A549 (cell line): ENCODE measurements at regions not wholly inside any gene's neighbourhood (a gene's known extent, or its start where the extent isn't known, plus 50 kb on each side); places are given as distances from the start of the nearest gene placed in this dataset.

Experiments
- ATAC-seq, 2 experiments: fragments of 200-7000 bp in 1 of 2; fragments of >200 bp in 1 of 2; cut with Nextera tagmentation in 1 of 2; cut with Tn5 transposase in 1 of 2; 3 replicates each; pipeline versions ENCODE4 v1.8.0 to v1.9.1; 2018 to 2020; ENCODE audit warnings: mild to moderate bottlenecking in 1 of 2, moderate library complexity in 1 of 2
- CTCF ChIA-PET: fragments of 300-600 bp; sonication (Branson Sonifier 250); formaldehyde crosslinking; extraction: SDS; loops from one replicate; lab custom pipeline; 2021; ENCODE audit warnings: antibody characterized with exemption, inconsistent platforms; lab: Yijun Ruan, JAX
- POLR2A ChIA-PET: fragments of 350-600 bp; formaldehyde crosslinking; extraction: SDS; loops from one replicate; lab custom pipeline; 2021; ENCODE audit warnings: antibody characterized with exemption, inconsistent platforms; lab: Yijun Ruan, JAX
- DNase-seq, 2 experiments: peaks; one replicate each; pipeline versions ENCODE4 v3.0.0 to v3.0.0-alpha.2; 2011 to 2016; ENCODE audit warnings: low read depth in 1 of 2, low spot score in 1 of 2
- FAIRE-seq: peaks from 2 replicates; lab custom pipeline; 2011; peaks lifted over from hg19 to GRCh38; lab: Jason Lieb, UNC
- H3K27ac ChIP-seq, 2 experiments: fragments of >200 bp; sonication (Bioruptor Twin); formaldehyde crosslinking; 3 replicates each; pipeline ENCODE4 v1.5.1; 2016 to 2017
- H3K4me1 ChIP-seq: fragments of >200 bp; sonication (Bioruptor Twin); formaldehyde crosslinking; 3 replicates; pipeline ENCODE4 v1.6.1; 2016
- H3K4me2 ChIP-seq: fragments of >200 bp; sonication (Bioruptor Twin); formaldehyde crosslinking; 3 replicates; pipeline ENCODE4 v1.6.1; 2016
- H3K4me3 ChIP-seq: fragments of >200 bp; sonication (Bioruptor Twin); formaldehyde crosslinking; 3 replicates; pipeline ENCODE4 v1.5.1; 2016
- H3K9me3 ChIP-seq: fragments of >200 bp; sonication (Bioruptor Twin); formaldehyde crosslinking; 3 replicates; pipeline ENCODE4 v1.6.1; 2016
- CBX8 ChIP-seq: fragments of 200-600 bp; sonication (generic); IDR thresholded peaks from 2 replicates; pipeline ENCODE4 v1.6.1; 2016
- CEBPB ChIP-seq, 2 experiments: fragments of >200 bp in 1 of 2; sonication (Bioruptor Twin) in 1 of 2; formaldehyde crosslinking in 1 of 2; IDR thresholded peaks; 2 replicates each; pipeline ENCODE4 v1.6.1; 2012 to 2016
- CTCF ChIP-seq: fragments of >200 bp; sonication (Bioruptor Twin); formaldehyde crosslinking; IDR thresholded peaks from 3 replicates; pipeline ENCODE4 v1.5.1; 2016
- ESRRA ChIP-seq: fragments of 150-350 bp; IDR thresholded peaks from 2 replicates; pipeline ENCODE4 v1.6.1; 2014; ENCODE audit warnings: mild to moderate bottlenecking, low read length, borderline replicate concordance
- FOXS1 ChIP-seq: fragments of 250-450 bp; sonication (Bioruptor Pico); IDR thresholded peaks from 2 replicates; pipeline ENCODE4 v1.5.0; 2020; ENCODE audit warnings: mild to moderate bottlenecking, moderate library complexity
- HDAC2 ChIP-seq: fragments of 200-600 bp; sonication (generic); IDR thresholded peaks from 2 replicates; pipeline ENCODE4 v1.6.1; 2016
- HES2 ChIP-seq: fragments of >200 bp; sonication (Bioruptor Twin); formaldehyde crosslinking; IDR thresholded peaks from 2 replicates; pipeline ENCODE4 v1.6.1; 2016
- HEYL ChIP-seq: fragments of 250-450 bp; sonication (Bioruptor Pico); IDR thresholded peaks from 2 replicates; pipeline ENCODE4 v1.8.0; 2021; ENCODE audit warnings: mild to moderate bottlenecking, moderate library complexity
- HMGXB4 ChIP-seq: fragments of 250-450 bp; sonication (Bioruptor Pico); IDR thresholded peaks from 2 replicates; pipeline ENCODE4 v1.5.0; 2021; ENCODE audit warnings: mild to moderate bottlenecking, moderate library complexity, borderline replicate concordance
- HOXB13 ChIP-seq: fragments of 250-450 bp; sonication (Bioruptor Pico); IDR thresholded peaks from 2 replicates; pipeline ENCODE4 v1.5.0; 2020; ENCODE audit warnings: low read depth, mild to moderate bottlenecking, moderate library complexity
- JUNB ChIP-seq: fragments of >200 bp; sonication (Bioruptor Twin); formaldehyde crosslinking; IDR thresholded peaks from 2 replicates; pipeline ENCODE4 v1.6.1; 2016
- KDM5A ChIP-seq: fragments of 200-600 bp; sonication (generic); IDR thresholded peaks from 2 replicates; pipeline ENCODE4 v1.6.1; 2016; ENCODE audit warnings: antibody characterized with exemption, mild to moderate bottlenecking
- NPAS2 ChIP-seq: fragments of 250-450 bp; sonication (Bioruptor Pico); IDR thresholded peaks from 2 replicates; pipeline ENCODE4 v1.8.0; 2022; ENCODE audit warnings: mild to moderate bottlenecking, moderate library complexity, borderline replicate concordance
- RAD21 ChIP-seq, 2 experiments: fragments of >200 bp in 1 of 2; sonication (Bioruptor Twin) in 1 of 2; formaldehyde crosslinking in 1 of 2; IDR thresholded peaks in 1 of 2; conservative IDR thresholded peaks in 1 of 2; 2 replicates in 1 of 2; 3 replicates in 1 of 2; pipeline ENCODE4 v1.6.1; 2012 to 2018; ENCODE audit warnings: inconsistent platforms in 1 of 2
- RARB ChIP-seq: fragments of 250-450 bp; sonication (Bioruptor Pico); IDR thresholded peaks from 2 replicates; pipeline ENCODE4 v1.8.0; 2021; ENCODE audit warnings: mild to moderate bottlenecking, moderate library complexity
- RCOR1 ChIP-seq: fragments of 150-350 bp; IDR thresholded peaks from 2 replicates; pipeline ENCODE4 v1.6.1; 2014; ENCODE audit warnings: antibody characterized with exemption, low read length, low read depth
- RFX5 ChIP-seq: fragments of 450-650 bp; IDR thresholded peaks from 2 replicates; pipeline ENCODE4 v1.7.1; 2014; ENCODE audit warnings: antibody characterized with exemption, mild to moderate bottlenecking, moderate library complexity
- SMC3 ChIP-seq: fragments of >200 bp; sonication (Bioruptor Twin); formaldehyde crosslinking; IDR thresholded peaks from 3 replicates; pipeline ENCODE4 v1.6.1; 2018; ENCODE audit warnings: inconsistent platforms
- TP53 ChIP-seq: fragments of 250-450 bp; sonication (Bioruptor Pico); IDR thresholded peaks from 2 replicates; pipeline ENCODE4 v1.5.0; 2021; ENCODE audit warnings: mild to moderate bottlenecking, moderate library complexity
- ZC3H11A ChIP-seq: fragments of 450-650 bp; IDR thresholded peaks from 2 replicates; pipeline ENCODE4 v1.6.1; 2014; ENCODE audit warnings: antibody characterized with exemption, mild to moderate bottlenecking
- WGBS: methylation state at CpG from one replicate; pipeline ENCODE4 v1.1.6; 2017; ENCODE audit errors: missing lambda C conversion rate; 5-methylcytosine and 5-hydroxymethylcytosine counted together

GRCh38 chr9:69976152-69976551, 67.5 kb upstream of the MAMDC2 start:
- Histone ChIP-seq H3K9me3 (no peaks in the 10 kb centered on the region), H3K4me3 (no peak overlapping the region), H3K27ac (peak overlapping the region in 1 of 2 experiments; percentile 63; a peak in 3 of 6 replicates), H3K4me1 (no peaks in the 10 kb centered on the region), H3K4me2 (no peak overlapping the region)
- POLR2A ChIA-PET: no interaction called here
- TF ChIP-seq FOXS1 (CRISPR knock-in tag) (no peak), SMC3 (no peak), HES2 (no peak), CEBPB (IDR thresholded peaks at IDR 0.05) (no peak), RFX5 (no peak)
- FAIRE-seq (no peak), DNase-seq (peak in 1 of 2 experiments; percentile 23), ATAC-seq (0 out of 6 replicates have a peak, but pooled peaks of 1 of the 2 experiments have one; percentile 11)
- 26% methylated on average over 4 of the region's 4 CpGs for WGBS
- CTCF ChIA-PET: interaction anchor here (1.0 to 9.7 kb wide), 3 partner anchors 14 to 135 kb away, joined by 3 to 157 read pairs (median 3); no protein-coding TSS in a partner anchor

GRCh38 chr9:69980041-69980440, 63.6 kb upstream of the MAMDC2 start:
- H3K27ac ChIP-seq: no peak overlapping the region
- 42% methylated on average over 2 of the region's 2 CpGs for WGBS
- H3K4me1 ChIP-seq: no peaks in the 10 kb centered on the region
- CTCF ChIA-PET: no interaction called here
- TF ChIP-seq HOXB13 (CRISPR knock-in tag) (no peak), KDM5A (no peak), HEYL (CRISPR knock-in tag) (no peak), RCOR1 (no peak), RAD21 (conservative IDR thresholded peaks at IDR 0.05 in 1 of 2, IDR thresholded peaks at IDR 0.05 in 1 of 2) (no peak), RARB (CRISPR knock-in tag) (no peak), JUNB (no peak), HMGXB4 (no peak), HDAC2 (no peak), NPAS2 (no peak), CTCF (no peak), TP53 (no peak)
- POLR2A ChIA-PET: no interaction called here
- no peak for DNase-seq
- H3K4me2 ChIP-seq: no peak overlapping the region
- ATAC-seq: no peak
- H3K4me3 ChIP-seq: no peak overlapping the region
- no peak for FAIRE-seq
- no peaks in the 10 kb centered on the region for H3K9me3 ChIP-seq

- ATAC-seq: no peak
- ChIA-PET CTCF (interaction anchor here (1.4 kb wide), 1 partner anchor 130 kb away, joined by 5 read pairs; no protein-coding TSS in a partner anchor), POLR2A (no interaction called here)
- Histone ChIP-seq H3K27ac (no peak overlapping the region), H3K4me2 (no peak overlapping the region), H3K9me3 (no peaks in the 10 kb centered on the region), H3K4me1 (no peaks in the 10 kb centered on the region), H3K4me3 (no peak overlapping the region)
- FAIRE-seq: no peak
- DNase-seq: no peak
- 39% methylated on average over 6 of the region's 6 CpGs for WGBS
- TF ChIP-seq JUNB: no peak
- no peak for TF ChIP-seq CBX8
- TF ChIP-seq ESRRA: no peak
- TF ChIP-seq RCOR1: no peak
- TF ChIP-seq ZC3H11A: no peak
- no peak for TF ChIP-seq RFX5
Measured at GRCh38 chr9:69980591-69980990, 63.1 kb upstream of the MAMDC2 start.
